Loucy (cell line): ENCODE measurements at regions not wholly inside any gene's neighbourhood (a gene's known extent, or its start where the extent isn't known, plus 50 kb on each side); places are given as distances from the start of the nearest gene placed in this dataset.

Source experiments
- EZH2phosphoT487 ChIP-seq: fragments of 200-600 bp; IDR thresholded peaks from 2 replicates; pipeline ENCODE4 v1.6.1; 2018; ENCODE audit warnings: antibody characterized with exemption, mild to moderate bottlenecking, moderate library complexity, borderline replicate concordance
- TF ChIP-seq, protein P1 (sequence below): fragments of 200-600 bp; sonication (generic); conservative IDR thresholded peaks from 2 replicates; pipeline ENCODE4 v1.5.1; 2014; ENCODE audit warnings: mild to moderate bottlenecking, antibody characterized with exemption, low read length

DNA sequence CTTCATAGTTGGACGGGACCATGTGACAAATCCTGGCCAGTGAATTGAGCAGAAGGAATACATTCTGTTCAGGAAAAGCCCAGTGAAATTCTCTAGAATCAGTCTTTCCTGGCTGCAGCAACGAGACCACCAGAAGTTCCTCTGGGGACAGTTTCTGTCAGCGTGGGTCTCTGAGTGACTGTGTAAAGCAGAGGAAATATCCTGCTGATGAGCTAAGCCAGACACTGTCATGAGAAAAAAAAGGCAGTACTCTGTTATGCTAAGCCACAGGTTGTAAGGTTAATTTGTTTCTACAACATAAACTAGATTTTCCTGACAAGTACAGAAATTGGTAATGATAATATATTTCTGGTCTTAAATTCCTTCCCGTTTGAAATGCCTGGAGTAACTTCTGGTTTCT lies 664.4 kb downstream of the LMO4 start:
- TF ChIP-seq, protein P1, sequence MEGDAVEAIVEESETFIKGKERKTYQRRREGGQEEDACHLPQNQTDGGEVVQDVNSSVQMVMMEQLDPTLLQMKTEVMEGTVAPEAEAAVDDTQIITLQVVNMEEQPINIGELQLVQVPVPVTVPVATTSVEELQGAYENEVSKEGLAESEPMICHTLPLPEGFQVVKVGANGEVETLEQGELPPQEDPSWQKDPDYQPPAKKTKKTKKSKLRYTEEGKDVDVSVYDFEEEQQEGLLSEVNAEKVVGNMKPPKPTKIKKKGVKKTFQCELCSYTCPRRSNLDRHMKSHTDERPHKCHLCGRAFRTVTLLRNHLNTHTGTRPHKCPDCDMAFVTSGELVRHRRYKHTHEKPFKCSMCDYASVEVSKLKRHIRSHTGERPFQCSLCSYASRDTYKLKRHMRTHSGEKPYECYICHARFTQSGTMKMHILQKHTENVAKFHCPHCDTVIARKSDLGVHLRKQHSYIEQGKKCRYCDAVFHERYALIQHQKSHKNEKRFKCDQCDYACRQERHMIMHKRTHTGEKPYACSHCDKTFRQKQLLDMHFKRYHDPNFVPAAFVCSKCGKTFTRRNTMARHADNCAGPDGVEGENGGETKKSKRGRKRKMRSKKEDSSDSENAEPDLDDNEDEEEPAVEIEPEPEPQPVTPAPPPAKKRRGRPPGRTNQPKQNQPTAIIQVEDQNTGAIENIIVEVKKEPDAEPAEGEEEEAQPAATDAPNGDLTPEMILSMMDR: no peak
- no peak for TF ChIP-seq EZH2phosphoT487
